ENCODE measurements at regions not wholly inside any gene's neighbourhood (a gene's known extent, or its start where the extent isn't known, plus 50 kb on each side); places are given as distances from the start of the nearest gene placed in this dataset.
"Not testable (repeated sequence)": the region's sequence is repeated elsewhere in the genome, so short reads cannot be mapped to it uniquely, and the experiment has no call there.

DNA sequence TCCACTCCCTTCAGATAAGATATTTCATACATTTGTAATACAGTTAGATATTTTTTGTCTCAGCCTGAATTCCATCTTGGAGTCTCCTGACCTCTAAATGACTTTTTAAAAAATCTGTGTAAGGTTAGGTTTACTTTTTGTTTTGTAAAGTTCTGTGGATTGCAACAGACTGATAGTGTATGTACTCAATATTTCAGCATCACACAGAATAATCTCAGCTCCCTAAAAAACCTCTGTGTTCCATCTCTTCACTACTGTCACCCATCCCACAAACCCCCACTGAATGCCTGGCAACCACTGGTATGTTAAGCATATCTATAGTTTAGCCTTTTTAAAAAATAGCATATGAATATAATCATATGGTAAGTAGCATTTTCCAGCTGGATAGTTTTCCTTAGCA, 951.1 kb upstream of the ADAMTS5 start:
- DNase-seq = not testable (repeated sequence)

DNA sequence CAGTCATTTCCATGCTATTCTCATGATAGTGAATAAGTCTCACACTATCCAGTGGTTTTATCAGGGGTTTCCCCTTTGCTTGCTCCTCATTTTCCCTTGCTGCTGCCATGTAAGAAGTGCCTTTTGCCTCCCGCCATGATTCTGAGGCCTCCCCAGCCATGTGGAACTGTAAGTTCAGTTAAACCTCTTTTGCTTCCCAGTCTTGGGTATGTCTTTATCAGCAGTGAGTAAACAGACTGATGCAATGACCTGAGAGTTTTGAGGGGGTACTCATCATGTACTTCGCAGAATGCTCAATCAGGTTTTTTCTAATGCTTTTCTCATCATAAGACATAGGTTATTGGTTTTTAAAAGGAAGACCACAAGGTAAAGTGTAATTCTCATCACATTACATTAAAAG, 949.4 kb upstream of the ADAMTS5 start:
- DNase-seq = not testable (repeated sequence)

DNA sequence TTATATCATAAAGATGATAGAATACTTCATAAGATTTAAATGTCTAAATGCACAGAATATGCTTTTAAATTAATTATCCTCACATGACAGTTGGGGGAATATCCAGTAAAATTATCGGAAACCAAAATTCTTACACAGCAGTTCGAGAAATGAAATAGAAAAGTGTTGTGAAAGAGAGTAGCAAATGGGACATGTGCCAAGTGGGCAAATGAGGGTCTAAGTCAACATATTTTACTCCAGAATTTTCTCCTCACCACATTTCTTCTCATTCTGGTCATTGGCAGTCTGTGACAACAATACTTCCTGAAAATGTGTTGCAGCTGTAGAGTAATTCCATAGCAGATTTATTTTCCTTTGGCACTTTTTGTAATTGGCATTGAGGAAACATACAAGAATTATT, 945.2 kb upstream of the ADAMTS5 start:
- DNase-seq = not testable (repeated sequence)

DNA sequence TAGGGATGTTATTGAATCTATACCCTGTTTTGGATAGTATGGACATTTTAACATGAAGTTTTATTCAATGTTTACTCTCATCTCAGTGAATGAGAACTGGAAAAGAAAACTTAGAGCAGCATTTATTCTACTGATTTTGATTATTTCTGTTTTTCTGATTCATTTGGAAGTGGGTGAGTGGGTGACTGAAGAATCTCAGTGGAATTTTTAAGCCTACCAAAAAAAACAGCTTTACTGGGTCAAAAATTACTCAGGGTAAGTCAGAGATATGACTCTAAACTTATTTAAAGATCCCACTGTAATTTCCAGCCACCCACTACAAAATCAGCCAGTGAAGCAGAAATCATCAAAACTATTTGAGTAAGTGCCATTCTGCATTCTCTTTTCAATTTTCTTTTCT, 942.6 kb upstream of the ADAMTS5 start:
- DNase-seq = not testable (repeated sequence)

DNA sequence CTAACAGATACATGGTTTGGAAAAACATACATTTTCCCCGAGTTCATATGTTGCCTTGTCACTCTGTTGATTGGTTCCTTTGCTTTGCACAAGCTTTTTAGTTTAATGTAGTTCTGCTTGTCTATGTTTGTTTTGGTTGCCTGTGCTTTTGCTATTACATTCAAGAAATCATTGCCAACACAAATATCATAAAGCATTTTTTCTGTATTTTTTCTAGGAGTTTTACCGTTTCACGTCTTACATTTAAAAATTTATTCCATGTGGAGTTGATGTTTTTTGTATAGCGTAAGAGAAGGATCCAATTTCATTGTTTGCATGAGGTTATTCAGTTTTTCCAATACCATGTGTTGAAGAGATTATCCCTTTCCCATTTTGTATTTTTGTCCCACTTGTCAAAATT, 941.9 kb upstream of the ADAMTS5 start:
- not testable (repeated sequence) for DNase-seq

DNA sequence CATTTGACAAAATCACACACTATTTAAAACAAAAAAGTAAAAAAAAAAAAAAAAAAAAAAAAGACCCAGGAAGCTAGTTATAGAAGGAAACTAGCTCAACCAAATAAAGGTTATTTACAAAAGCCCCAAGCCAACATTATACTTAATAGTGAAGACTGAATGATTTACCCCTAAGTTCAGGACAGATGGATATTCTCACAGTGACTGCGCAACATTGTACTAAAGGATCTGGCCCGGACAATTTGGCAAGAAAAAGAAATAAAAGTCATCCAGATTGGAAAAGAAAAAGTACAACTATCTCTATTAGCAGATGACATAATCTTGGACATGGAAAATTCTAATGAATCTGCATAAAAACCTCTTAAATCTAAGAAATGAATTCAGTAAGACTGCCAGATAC, 936.0 kb upstream of the ADAMTS5 start:
- not testable (repeated sequence) for DNase-seq

DNA sequence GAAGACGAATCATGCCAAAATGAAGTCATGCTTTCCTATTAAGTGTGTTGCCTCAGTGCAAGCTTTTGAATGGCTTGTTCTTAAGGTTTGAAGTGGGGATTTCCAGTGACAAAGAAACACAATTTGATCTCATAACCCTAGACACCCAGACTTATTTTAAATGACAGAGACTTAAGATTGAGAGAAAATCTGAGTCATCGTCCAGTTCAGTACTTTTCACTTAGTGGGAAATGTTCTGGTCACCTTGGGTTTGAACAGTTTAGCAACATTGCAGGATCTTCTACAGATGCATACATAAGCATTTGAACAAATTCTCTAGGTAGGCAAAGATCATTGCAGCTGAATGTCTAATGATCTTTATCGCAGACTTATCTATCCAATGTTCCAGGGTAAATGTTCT, 926.7 kb upstream of the ADAMTS5 start:
- DNase-seq = not testable (repeated sequence)

DNA sequence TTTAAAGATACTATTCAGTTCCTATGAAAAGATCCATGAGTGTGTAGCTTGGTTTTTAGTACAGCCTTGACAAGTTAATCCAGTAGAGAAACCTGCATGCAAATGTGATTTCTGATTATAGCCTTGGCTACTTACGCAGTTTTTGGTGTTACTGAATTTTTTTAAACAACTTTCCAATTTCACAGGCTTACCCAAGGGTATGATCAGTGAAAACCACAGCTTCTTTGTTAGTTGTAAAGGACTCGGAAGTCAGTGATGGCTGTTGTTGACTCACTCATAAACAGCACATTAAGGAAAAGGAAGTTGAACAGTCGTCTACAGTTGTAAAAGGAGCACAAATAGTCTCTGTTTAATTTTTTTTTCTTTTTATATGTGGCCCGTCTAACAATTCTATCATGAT, 924.6 kb upstream of the ADAMTS5 start:
- not testable (repeated sequence) for DNase-seq

DNA sequence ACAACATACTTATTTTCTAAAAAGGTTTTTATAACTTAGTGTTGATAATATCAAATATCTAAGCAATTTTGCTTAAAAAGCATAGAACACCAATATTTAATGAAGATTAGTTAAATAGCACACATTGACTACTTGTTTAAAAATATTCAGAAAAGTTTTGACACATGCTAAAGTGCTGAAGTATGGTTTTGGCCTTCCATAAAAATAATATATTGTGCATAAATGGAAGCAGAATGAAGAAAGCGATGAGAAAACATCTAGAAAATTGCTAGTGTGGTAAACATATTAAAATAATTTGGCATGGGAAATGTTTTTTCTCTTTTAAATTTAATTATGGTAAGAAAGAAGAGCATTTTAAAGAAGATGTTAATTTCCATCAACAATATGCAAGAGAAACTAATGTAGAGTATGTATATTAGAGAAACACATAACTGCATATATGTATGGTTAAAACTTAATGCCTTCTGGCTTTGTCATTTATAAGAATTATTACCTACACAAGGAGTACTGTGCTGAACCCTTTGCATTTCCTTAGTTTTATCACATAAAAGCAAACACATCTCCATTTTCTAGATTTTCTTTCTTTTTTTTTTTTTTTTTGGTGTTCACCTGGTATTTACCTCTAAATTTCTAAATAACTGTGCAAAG, 921.0 kb upstream of the ADAMTS5 start:
- not testable (repeated sequence) for DNase-seq

DNA sequence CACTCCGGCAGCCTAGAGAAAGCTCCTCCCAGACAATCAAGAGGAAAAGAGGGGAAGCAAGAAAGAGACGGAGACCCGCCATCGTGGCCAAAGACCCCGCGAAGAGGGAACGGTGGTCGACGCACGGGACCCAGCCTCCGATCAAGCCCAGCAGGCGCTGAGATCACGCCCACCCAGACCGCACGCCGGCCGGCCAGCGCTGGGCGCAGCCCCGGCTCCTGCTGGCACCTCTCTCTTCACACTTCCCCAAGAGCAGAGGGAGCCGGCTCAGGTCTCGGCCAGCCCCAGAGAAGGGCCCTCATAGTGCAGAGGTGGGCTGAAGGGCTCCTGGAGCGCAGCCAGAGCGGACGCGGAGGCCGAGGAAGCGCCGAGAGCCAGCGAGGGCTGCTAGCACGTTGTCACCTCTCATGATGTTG, 918.4 kb upstream of the ADAMTS5 start:
- DNase-seq = no peak

DNA sequence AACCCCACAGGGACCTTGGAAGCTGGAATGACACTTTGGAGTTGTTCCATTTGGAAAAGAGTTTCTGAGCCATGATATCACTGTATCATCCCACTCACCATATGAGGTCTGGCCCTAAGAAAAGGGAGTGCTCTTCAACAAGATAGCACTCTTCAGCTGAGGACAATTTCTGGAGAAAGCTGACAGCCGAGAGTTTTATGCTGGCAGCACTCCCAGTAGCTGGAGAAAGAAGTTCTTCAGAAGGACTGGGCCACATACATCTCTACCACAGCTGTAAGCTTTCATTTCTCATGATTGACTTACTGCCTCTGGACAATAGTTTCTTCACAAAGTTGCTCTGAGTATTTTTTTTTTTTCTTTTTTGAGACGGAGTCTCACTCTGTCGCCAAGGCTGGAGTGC, 914.4 kb upstream of the ADAMTS5 start:
- DNase-seq = not testable (repeated sequence)

DNA sequence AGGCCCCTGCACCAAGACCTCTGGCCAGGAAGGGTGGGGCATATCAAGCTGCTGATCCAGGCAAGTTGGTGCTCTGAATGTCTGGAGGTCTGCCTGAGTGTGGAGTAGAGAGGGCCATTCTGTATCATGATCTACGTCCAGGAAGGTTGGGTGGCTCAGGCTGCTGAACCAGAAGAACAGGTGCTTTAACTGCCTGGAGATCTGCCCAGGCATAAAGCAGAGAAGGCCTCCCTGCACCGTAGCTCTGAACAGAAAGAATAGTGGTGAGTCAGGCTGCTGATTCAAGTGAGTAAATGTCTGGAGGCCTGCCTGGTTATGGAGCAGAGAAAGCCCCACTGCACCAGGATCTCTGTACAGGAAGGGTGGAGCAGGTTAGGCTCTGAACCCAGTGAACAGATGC, 905.5 kb upstream of the ADAMTS5 start:
- not testable (repeated sequence) for DNase-seq

DNA sequence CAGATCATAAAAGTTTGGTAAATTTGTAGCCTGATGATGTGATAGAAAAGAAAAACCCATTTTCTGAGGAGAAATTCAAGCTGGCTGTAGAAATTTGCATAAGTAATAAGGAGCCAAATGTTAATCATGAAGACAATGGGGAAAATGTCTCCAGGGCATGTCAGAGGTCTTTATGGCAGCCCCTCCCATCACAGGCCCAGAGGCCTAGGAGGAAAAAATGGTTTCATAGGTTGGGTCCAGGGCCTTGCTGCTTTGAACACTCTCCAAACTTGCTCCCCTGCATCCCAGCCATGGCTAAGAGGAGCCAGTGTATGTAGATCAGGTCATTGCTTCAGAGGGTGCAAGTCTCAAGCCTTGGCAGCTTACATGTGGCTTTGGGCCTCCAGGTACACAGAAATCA, 903.9 kb upstream of the ADAMTS5 start:
- not testable (repeated sequence) for DNase-seq

DNA sequence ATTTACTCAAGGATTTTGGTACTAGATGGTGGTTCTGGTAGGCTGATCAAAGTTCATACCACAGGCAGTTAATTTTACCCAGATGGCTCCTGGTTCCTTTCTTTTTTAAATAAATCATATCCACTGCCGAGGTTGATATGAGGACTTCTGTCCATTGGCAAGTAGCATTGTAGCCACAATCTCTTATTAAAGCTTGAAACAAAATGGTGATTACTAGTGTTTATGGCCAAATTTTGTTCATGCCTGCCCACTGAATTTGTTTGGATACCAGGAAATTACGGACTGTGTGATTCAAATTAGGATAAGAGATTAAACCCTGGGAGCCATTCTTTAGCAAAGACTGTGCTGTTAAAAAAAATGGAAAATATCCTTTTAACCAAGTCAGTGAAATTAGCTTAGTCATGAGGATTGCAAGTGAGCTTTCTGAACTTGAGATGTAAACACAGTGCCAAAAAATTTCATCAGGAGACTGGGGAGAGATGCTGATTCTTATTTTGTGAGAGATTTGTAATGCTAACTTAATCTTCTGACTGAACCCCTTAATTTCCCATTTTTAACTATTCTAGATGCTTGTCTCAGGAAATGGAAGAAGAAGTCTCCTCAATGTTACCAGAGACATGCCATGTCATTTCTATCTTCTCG, 893.5 kb upstream of the ADAMTS5 start:
- not testable (repeated sequence) for DNase-seq

DNA sequence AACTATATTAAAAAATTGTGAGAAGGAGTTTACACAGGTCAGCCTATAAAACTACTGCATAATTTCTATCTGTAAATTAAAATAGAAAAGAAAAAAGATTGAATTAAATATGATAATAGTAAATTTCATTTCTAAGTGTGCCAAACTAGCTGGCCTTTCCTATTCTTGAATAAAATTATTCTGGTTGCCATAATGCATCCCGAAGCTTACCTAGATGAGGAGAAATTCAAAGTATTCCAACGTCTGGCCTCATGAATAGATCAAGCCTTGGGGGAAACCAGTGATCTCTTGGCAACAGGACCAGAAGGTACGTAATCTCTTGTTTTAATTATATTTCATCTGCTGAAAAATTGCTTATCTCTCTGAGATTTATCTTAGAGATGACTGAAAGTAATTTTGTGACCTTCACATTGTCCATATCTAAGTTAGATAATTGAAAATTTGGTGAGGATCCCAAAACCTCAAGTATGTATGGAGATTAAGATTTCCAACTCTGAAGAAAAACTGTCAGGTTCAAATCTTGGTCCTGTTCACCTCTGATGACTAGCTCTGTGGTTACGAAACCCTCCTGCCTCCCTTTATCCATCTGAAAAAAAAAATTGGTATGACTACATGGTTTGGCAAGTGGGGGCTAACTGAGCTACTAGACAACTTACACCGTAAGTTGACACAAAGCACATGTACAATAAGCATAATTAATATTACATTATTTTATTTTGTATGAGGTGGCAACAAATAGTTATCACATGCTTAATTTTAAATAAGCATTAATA, 891.4 kb upstream of the ADAMTS5 start:
- not testable (repeated sequence) for DNase-seq

DNA sequence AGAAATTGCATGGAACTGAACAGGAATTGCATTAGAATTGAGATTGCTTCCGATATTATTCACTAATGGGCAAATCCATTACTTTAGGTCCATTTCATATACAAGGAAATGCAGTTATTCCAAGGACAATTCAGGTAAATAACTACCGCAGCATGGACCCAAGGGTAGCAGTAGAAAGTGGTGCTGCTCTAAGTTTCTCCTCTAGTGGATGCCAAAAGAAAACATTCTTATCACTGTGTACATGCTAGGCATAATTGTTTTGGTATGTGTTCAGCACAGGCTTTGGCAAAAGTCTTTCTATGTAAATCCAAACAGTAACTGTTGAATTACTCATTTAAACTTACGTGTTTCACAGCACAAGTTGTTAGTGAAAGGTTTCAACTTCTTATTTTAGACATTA, 890.1 kb upstream of the ADAMTS5 start:
- DNase-seq = not testable (repeated sequence)

DNA sequence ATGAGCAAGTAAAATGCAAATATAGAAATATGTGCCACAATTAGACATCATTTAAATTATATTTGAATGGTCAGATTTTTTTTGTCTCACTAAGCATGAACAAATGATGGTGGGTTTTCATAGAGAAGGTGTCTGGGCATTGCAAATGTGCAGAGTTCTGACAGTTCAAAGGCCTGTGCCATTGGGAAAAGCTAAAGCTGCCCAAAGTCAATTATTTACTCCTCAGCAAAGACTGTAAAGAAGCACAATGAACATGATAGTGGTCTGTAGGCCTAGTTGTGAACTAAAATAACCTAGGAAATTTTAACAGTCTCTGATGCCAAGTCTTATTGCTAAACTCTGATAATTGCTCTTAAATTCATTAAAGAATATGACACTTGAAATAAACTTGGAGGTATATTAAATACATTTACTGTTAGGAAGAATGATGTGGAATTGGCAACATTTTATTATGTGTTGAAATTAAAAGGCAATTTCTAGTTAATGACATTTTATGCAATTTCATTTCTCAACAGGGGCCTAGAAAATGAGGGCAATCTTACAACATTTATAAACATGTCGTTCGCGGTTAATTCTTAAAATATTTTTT, 874.3 kb upstream of the ADAMTS5 start:
- no peak for DNase-seq

DNA sequence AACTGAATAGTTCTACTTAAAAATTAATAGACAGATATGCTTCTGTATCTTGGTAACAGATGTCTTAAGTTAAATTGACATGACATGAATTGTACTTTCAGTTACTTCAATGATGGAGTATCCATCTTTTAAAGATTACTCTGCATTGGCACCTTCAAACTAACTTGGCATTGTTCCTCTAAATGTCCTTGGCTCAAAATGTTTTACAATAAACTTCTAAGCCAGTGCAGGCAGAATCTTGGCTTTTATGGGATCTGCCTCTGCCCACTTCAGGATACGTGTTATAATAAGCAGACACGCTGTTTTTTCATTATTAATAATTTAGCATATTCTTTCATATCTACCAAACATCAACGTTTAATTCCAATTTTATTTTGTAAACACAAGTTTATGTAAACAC, 873.4 kb upstream of the ADAMTS5 start:
- DNase-seq = no peak

DNA sequence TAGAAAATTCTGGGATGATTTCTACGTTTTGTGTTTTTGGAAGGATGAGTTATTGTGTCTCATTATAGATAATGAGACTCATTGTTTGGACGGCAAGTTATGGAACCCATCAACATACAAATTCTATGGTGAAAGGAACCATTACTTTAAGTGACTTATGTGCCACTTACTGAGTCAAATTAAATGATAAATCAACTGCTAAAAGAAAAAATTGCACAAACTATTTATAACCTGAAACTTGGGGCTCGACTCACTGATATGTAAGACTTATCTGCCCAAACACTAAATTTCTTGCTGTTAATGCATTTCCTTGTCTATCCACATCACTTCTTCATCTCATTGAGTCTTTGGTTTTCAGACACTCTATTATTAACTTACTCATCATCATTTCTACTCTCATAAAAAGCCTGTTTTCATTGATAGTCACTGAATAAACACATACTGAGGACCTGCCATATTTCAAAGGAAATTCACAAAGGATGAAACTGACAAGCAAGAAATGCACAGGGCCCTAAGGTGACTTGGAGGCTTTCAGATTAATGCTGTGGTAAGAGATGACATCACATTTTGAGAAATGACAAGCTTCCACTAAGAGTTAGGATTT, 872.7 kb upstream of the ADAMTS5 start:
- no peak for DNase-seq

DNA sequence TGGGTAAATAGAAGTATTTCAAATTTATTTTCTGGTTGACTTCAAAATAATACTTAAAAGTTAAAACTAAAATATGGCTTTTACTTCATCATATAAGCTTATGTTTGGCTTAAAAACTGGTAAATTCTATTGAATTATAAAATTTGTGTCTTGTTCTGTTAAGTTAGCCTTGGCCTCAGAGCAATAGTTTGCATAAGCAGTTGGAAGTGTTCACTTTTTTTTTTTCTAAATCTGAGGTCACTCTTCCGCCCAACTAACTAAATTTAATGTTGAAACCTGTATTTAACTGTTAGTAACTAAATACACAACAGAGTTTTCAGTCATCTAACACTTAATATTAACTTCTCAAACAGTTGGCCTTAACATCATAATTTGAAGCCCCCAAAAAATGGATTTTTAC, 871.7 kb upstream of the ADAMTS5 start:
- no peak for DNase-seq

DNA sequence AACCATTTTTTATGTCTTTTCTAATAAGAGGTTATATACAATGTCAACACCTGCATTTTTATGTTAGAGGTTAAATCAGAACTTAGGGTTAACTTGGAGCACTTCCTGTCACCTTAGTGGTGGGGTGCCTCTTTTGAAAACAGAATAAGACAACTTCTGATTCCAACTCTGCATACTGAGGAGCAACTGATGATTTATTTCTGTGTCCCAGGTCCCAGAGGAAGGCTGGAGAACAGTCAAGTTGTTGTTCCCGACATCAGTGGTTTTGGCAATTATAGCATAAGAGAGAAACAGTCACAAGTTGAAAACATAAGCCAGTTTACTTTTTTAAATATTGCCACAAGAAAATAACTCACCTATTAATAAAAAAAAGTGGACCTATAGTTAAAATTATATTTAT, 871.0 kb upstream of the ADAMTS5 start:
- no peak for DNase-seq

DNA sequence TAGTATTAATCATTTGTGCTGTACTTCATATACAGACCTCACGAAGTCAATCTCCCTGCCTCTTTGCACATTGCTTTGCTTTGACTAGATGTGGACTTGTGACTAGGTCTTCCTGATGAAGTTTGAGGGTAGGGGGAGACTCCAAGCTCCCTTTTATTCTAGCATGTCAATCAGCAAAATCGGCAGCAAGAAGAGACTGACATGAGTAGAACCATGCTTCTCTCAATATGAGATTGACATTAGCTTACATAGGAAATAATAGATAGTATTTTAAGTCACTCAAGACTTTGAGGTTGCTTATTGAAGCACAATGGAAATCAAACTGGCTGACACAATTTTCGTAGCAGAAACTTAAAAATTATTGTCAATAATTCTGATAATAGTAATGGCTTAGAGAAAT, 866.4 kb upstream of the ADAMTS5 start:
- DNase-seq = no peak

All from activated CD4-positive, alpha-beta T cell treated with anti-CD3 and anti-CD28 coated beads, Interleukin-10, Interleukin-2, amounts not matched to agents 100 ng/mL and 50 ng/mL, durations not matched to agents 16 hours and 8 hours (primary cell).